Vagina (tissue), 2 donors: ENCODE measurements at regions not wholly inside any gene's neighbourhood (a gene's known extent, or its start where the extent isn't known, plus 50 kb on each side); places are given as distances from the start of the nearest gene placed in this dataset.

ENCODE experiments used
- POLR2A ChIP-seq, 2 donors: fragments of 450-650 bp; IDR thresholded peaks; one replicate each; pipeline ENCODE4 v1.6.1; 2017; ENCODE audit warnings: antibody characterized with exemption in 2 of 2, mild to moderate bottlenecking in 2 of 2, moderate library complexity in 2 of 2
- POLR2AphosphoS5 ChIP-seq, 2 donors: sonication (generic); formaldehyde crosslinking; IDR thresholded peaks; one replicate each; pipeline ENCODE4 v1.9.0; 2017; ENCODE audit warnings: antibody characterized with exemption in 2 of 2, mild to moderate bottlenecking in 2 of 2, low read depth in 1 of 2; ENCODE audit not compliant: insufficient read depth in 1 of 2
- TF ChIP-seq, protein P1 (sequence below), 3 experiments: fragments of 450-650 bp in 2 of 3; fragments of 200-600 bp in 1 of 3; sonication (generic) in 1 of 3; IDR thresholded peaks; one replicate each; pipeline ENCODE4 v1.5.1; 2017 to 2019; ENCODE audit warnings: antibody characterized with exemption in 3 of 3, mild to moderate bottlenecking in 2 of 3, moderate library complexity in 2 of 3

DNA sequence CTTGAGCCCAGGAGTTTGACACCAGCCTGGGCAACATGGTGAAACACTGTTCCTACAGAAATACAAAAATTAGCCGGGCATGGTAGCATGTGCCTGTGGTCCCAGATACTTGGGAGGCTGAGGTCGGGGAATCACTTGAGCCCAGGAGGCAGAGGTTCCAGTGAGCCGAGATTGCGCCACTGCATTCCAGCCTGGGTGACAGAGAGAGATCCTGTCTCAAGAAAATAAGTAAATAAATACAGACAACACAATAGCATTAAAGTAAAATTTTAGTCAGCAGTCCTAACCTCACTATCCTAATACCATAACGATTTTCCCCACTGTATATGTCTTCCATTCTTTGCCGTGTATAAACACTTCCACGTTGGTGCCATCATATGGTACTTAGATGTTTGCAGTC, 83.0 kb upstream of the MBOAT2 start:
- TF ChIP-seq, protein P1, sequence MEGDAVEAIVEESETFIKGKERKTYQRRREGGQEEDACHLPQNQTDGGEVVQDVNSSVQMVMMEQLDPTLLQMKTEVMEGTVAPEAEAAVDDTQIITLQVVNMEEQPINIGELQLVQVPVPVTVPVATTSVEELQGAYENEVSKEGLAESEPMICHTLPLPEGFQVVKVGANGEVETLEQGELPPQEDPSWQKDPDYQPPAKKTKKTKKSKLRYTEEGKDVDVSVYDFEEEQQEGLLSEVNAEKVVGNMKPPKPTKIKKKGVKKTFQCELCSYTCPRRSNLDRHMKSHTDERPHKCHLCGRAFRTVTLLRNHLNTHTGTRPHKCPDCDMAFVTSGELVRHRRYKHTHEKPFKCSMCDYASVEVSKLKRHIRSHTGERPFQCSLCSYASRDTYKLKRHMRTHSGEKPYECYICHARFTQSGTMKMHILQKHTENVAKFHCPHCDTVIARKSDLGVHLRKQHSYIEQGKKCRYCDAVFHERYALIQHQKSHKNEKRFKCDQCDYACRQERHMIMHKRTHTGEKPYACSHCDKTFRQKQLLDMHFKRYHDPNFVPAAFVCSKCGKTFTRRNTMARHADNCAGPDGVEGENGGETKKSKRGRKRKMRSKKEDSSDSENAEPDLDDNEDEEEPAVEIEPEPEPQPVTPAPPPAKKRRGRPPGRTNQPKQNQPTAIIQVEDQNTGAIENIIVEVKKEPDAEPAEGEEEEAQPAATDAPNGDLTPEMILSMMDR (IDR thresholded peaks at IDR 0.05): no peak
- TF ChIP-seq POLR2A (IDR thresholded peaks at IDR 0.05) (no peak), POLR2AphosphoS5 (IDR thresholded peaks at IDR 0.05; ENCODE audit: insufficient read depth in 1 of 2, low read depth in 1 of 2) (no peak)
